ENCODE measurements at regions not wholly inside any gene's neighbourhood (a gene's known extent, or its start where the extent isn't known, plus 50 kb on each side); places are given as distances from the start of the nearest gene placed in this dataset.

DNA sequence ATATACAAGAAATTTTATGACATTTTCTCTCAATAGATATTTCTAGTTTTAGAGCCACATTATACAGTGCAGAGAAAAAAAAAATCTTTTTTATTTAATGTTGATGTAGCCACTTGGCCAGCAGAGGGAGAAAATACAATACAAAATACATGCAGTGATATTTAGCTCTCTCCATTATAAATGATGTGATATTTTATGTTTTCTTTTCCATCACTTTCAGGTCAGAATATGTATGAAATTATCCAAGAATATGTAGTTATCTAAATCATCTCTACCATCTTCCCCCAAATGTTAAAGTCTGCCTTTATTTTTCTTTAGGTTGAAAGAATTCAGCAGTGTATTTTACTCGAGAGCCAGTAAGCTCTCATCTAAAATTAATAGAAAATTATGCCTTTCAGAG lies 533.6 kb upstream of the FSHR start:
- Histone ChIP-seq H3K79me2 (ENCODE audit: insufficient read depth, low read depth) (no peaks in the 10 kb centered on the region), H3K36me3 (ENCODE audit: insufficient read depth) (no peaks in the 10 kb centered on the region), H3K4me2 (peak overlapping the region; percentile 81)

DNA sequence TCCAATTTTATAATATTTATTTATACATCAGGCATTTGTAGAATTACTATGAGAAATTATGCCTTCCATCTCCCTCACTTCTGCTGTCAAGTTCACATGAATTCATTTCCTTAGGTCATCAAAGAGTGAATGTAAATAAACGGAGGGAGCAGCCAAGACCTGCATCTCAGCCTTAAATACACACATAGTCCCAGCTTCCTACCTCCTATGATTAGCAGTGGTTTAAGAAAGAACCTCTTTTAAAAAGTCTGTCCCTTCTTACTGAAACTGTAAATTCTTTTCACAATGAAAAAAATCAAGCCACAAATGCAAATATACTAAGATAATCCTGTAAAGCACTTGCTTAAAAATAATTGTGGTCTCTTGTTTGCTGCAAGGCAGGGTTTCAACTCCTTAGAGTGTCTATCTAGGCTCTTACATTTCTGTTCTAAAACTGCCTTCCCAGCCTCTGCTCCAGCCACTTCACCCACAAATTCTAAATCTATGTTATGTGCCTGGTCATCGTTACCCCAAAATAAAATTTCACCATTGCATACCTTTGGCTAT lies 532.7 kb upstream of the FSHR start:
- no peaks in the 10 kb centered on the region for H3K27me3 ChIP-seq (ENCODE audit: insufficient read depth, low read depth)
- peak overlapping the region; percentile 53 for H3K27ac ChIP-seq
- no peak overlapping the region for H3K4me3 ChIP-seq (IDR thresholded peaks at IDR 0.05; ENCODE audit: insufficient read depth, low read depth, low read length)
- H2AFZ ChIP-seq (ENCODE audit: low read depth), result peak overlapping the region; percentile 38; the same call in 1 of the 2 replicates
- H3K4me1 ChIP-seq (ENCODE audit: low read depth, poor library complexity, severe bottlenecking), result peaks cover 38% of the 10 kb centered on the region
- peak overlapping the region; percentile 4; the same call in 1 of the 2 replicates for H3K9ac ChIP-seq
- H3K79me2 ChIP-seq (ENCODE audit: insufficient read depth, low read depth), result no peaks in the 10 kb centered on the region
- TF ChIP-seq, protein P1, sequence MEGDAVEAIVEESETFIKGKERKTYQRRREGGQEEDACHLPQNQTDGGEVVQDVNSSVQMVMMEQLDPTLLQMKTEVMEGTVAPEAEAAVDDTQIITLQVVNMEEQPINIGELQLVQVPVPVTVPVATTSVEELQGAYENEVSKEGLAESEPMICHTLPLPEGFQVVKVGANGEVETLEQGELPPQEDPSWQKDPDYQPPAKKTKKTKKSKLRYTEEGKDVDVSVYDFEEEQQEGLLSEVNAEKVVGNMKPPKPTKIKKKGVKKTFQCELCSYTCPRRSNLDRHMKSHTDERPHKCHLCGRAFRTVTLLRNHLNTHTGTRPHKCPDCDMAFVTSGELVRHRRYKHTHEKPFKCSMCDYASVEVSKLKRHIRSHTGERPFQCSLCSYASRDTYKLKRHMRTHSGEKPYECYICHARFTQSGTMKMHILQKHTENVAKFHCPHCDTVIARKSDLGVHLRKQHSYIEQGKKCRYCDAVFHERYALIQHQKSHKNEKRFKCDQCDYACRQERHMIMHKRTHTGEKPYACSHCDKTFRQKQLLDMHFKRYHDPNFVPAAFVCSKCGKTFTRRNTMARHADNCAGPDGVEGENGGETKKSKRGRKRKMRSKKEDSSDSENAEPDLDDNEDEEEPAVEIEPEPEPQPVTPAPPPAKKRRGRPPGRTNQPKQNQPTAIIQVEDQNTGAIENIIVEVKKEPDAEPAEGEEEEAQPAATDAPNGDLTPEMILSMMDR (conservative IDR thresholded peaks at IDR 0.05; ENCODE audit: low read depth, low read length), result no peak
- peak overlapping the region; percentile 81 for H3K4me2 ChIP-seq
- no peaks in the 10 kb centered on the region for H3K36me3 ChIP-seq (ENCODE audit: insufficient read depth)
- H4K20me1 ChIP-seq (ENCODE audit: insufficient read depth), result no peaks in the 10 kb centered on the region

More for the DNA sequence above, 533.6 kb upstream of the FSHR start:
- TF ChIP-seq, protein P1 (conservative IDR thresholded peaks at IDR 0.05; ENCODE audit: low read depth, low read length), result peak; percentile 71
- Histone ChIP-seq H3K4me1 (ENCODE audit: low read depth, poor library complexity, severe bottlenecking) (peaks cover 38% of the 10 kb centered on the region), H4K20me1 (ENCODE audit: insufficient read depth) (no peaks in the 10 kb centered on the region), H3K27me3 (ENCODE audit: insufficient read depth, low read depth) (no peaks in the 10 kb centered on the region), H3K9ac (no peak overlapping the region), H2AFZ (ENCODE audit: low read depth) (no peak overlapping the region), H3K27ac (peak overlapping the region; percentile 53; the same call in 1 of the 2 replicates), H3K4me3 (IDR thresholded peaks at IDR 0.05; ENCODE audit: insufficient read depth, low read depth, low read length) (no peak overlapping the region)

DNA sequence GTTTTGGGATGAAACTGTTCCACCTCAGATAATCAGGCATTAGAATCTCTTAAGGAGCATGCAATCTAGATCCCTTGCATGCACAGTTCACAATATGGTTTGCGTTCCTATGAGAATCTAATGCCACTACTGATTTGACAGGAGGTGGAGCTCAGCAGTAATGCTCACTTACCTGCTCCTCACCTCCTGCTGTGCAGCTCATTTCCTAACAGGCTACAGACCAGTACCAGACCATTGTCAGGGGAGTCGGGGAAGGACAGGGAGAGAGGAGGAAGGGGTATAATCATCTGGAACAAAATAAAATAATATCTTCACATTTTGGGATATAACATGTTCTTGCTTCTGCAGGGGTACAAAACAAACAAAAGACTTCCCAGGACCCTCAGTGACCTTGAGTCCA lies 532.0 kb upstream of the FSHR start:
- H4K20me1 ChIP-seq (ENCODE audit: insufficient read depth), result no peaks in the 10 kb centered on the region
- no peaks in the 10 kb centered on the region for H3K27me3 ChIP-seq (ENCODE audit: insufficient read depth, low read depth)
- TF ChIP-seq, protein P1 (conservative IDR thresholded peaks at IDR 0.05; ENCODE audit: low read depth, low read length), result no peak
- no peaks in the 10 kb centered on the region for H3K79me2 ChIP-seq (ENCODE audit: insufficient read depth, low read depth)
- H3K4me1 ChIP-seq (ENCODE audit: low read depth, poor library complexity, severe bottlenecking), result peaks cover 38% of the 10 kb centered on the region
- peak overlapping the region; percentile 43; the same call in 1 of the 2 replicates for H2AFZ ChIP-seq (ENCODE audit: low read depth)
- peak overlapping the region; percentile 81 for H3K4me2 ChIP-seq
- H3K27ac ChIP-seq, result peak overlapping the region; percentile 53; the same call in 1 of the 2 replicates
- H3K4me3 ChIP-seq (IDR thresholded peaks at IDR 0.05; ENCODE audit: insufficient read depth, low read depth, low read length), result no peak overlapping the region
- no peak overlapping the region for H3K9ac ChIP-seq
- H3K36me3 ChIP-seq (ENCODE audit: insufficient read depth), result no peaks in the 10 kb centered on the region

DNA sequence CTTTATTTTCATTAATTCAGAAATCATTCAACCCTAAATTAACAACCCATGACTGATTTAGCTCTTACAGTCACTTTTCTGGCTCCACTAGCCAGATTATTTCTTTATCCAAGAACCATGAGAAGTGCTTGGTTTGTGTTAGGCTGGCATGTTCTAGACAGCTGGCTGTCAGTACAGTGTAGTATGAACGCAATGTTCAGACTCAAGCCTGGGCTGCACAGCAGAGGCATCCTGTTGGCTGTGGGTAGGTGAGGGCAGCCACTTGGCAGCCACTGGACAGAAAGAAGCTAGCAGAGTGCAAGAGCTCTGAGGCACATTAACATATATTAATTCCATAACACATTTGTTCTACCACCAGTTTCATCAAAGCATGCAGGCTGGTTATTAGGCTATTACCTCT lies 522.9 kb upstream of the FSHR start:
- H3K36me3 ChIP-seq (ENCODE audit: insufficient read depth), result no peaks in the 10 kb centered on the region
- H4K20me1 ChIP-seq (ENCODE audit: insufficient read depth), result no peaks in the 10 kb centered on the region
- no peak overlapping the region for H3K9ac ChIP-seq
- H3K4me2 ChIP-seq, result no peak overlapping the region
- H3K4me3 ChIP-seq (IDR thresholded peaks at IDR 0.05; ENCODE audit: insufficient read depth, low read depth, low read length), result no peak overlapping the region
- H2AFZ ChIP-seq (ENCODE audit: low read depth), result no peak overlapping the region
- H3K79me2 ChIP-seq (ENCODE audit: insufficient read depth, low read depth), result no peaks in the 10 kb centered on the region
- H3K4me1 ChIP-seq (ENCODE audit: low read depth, poor library complexity, severe bottlenecking), result no peaks in the 10 kb centered on the region
- H3K27me3 ChIP-seq (ENCODE audit: insufficient read depth, low read depth), result no peaks in the 10 kb centered on the region
- H3K27ac ChIP-seq, result no peak overlapping the region
- TF ChIP-seq, protein P1 (conservative IDR thresholded peaks at IDR 0.05; ENCODE audit: low read depth, low read length), result no peak

Measured in KMS-11 (cell line).